ENCODE measurements at regions not wholly inside any gene's neighbourhood (a gene's known extent, or its start where the extent isn't known, plus 50 kb on each side); places are given as distances from the start of the nearest gene placed in this dataset.

GRCh38 chr17:65389426-65389825, 172.0 kb downstream of the AXIN2 start:
- intact Hi-C loops (cut with micrococcal nuclease) = no loop called here
- DNase-seq (no peak), ATAC-seq (no peak)
- Mint-ChIP-seq H3K4me3 (no peak overlapping the region), H3K4me1 (ENCODE audit: low read depth) (peaks cover 11% of the 10 kb centered on the region), H3K36me3 (ENCODE audit: low read depth) (no peaks in the 10 kb centered on the region), H3K27me3 (no peaks in the 10 kb centered on the region), H3K27ac (no peak overlapping the region), H3K9me3 (no peaks in the 10 kb centered on the region)
- CTCF ChIA-PET = no interaction called here
- TF ChIP-seq CTCF (IDR thresholded peaks at IDR 0.05) = no peak
- POLR2A ChIA-PET = no interaction called here

GRCh38 chr17:65388911-65389310, 172.5 kb downstream of the AXIN2 start:
- no peak overlapping the region for H3K27ac Mint-ChIP-seq

GRCh38 chr17:65387322-65387721, 174.1 kb downstream of the AXIN2 start:
- no peak for DNase-seq
- H3K9me3 Mint-ChIP-seq = no peaks in the 10 kb centered on the region
- no peak overlapping the region for H3K4me3 Mint-ChIP-seq
- TF ChIP-seq CTCF (IDR thresholded peaks at IDR 0.05) = no peak
- no peaks in the 10 kb centered on the region for H3K27me3 Mint-ChIP-seq
- ATAC-seq = no peak
- CTCF ChIA-PET = no interaction called here
- POLR2A ChIA-PET = no interaction called here
- intact Hi-C loops (cut with micrococcal nuclease) = no loop called here
- H3K36me3 Mint-ChIP-seq (ENCODE audit: low read depth) = no peaks in the 10 kb centered on the region
- H3K27ac Mint-ChIP-seq = no peak overlapping the region
- no peaks in the 10 kb centered on the region for H3K4me1 Mint-ChIP-seq (ENCODE audit: low read depth)

More at GRCh38 chr17:65388911-65389310, 172.5 kb downstream of the AXIN2 start:
- no peak for DNase-seq
- Mint-ChIP-seq H3K4me1 (ENCODE audit: low read depth) (peaks cover 9% of the 10 kb centered on the region), H3K36me3 (ENCODE audit: low read depth) (no peaks in the 10 kb centered on the region), H3K9me3 (no peaks in the 10 kb centered on the region), H3K4me3 (no peak overlapping the region), H3K27me3 (no peaks in the 10 kb centered on the region)
- no peak for TF ChIP-seq CTCF (IDR thresholded peaks at IDR 0.05)
- no peak for ATAC-seq
- CTCF ChIA-PET = no interaction called here
- POLR2A ChIA-PET = no interaction called here
- intact Hi-C loops (cut with micrococcal nuclease) = no loop called here

- no peaks in the 10 kb centered on the region for H3K36me3 Mint-ChIP-seq (ENCODE audit: low read depth)
- peaks cover 1% of the 10 kb centered on the region for H3K9me3 Mint-ChIP-seq
- no peak for TF ChIP-seq CTCF (IDR thresholded peaks at IDR 0.05)
- ATAC-seq (no peak), DNase-seq (no peak)
- POLR2A ChIA-PET = no interaction called here
- H3K27me3 Mint-ChIP-seq = no peaks in the 10 kb centered on the region
- no peaks in the 10 kb centered on the region for H3K4me1 Mint-ChIP-seq (ENCODE audit: low read depth)
- intact Hi-C loops (cut with micrococcal nuclease) = no loop called here
- CTCF ChIA-PET = interaction anchor here (1.0 kb wide), 1 partner anchor 91 kb away, joined by 3 read pairs; no protein-coding TSS in a partner anchor
- H3K27ac Mint-ChIP-seq = no peak overlapping the region
- no peak overlapping the region for H3K4me3 Mint-ChIP-seq
Measured at GRCh38 chr17:65385726-65386125, 175.7 kb downstream of the AXIN2 start.

GRCh38 chr17:65385071-65385470, 176.4 kb downstream of the AXIN2 start:
- Mint-ChIP-seq H3K4me3 (no peak overlapping the region), H3K36me3 (ENCODE audit: low read depth) (no peaks in the 10 kb centered on the region), H3K4me1 (ENCODE audit: low read depth) (no peaks in the 10 kb centered on the region), H3K27ac (no peak overlapping the region), H3K9me3 (peaks cover 6% of the 10 kb centered on the region), H3K27me3 (no peaks in the 10 kb centered on the region)
- CTCF ChIA-PET = no interaction called here
- TF ChIP-seq CTCF (IDR thresholded peaks at IDR 0.05) = no peak
- intact Hi-C loops (cut with micrococcal nuclease) = no loop called here
- DNase-seq (no peak), ATAC-seq (no peak)
- POLR2A ChIA-PET = no interaction called here

All from activated CD8-positive, alpha-beta T cell treated with anti-CD3 and anti-CD28 coated beads for 36 hours (primary cell).